ENCODE measurements at regions not wholly inside any gene's neighbourhood (a gene's known extent, or its start where the extent isn't known, plus 50 kb on each side); places are given as distances from the start of the nearest gene placed in this dataset.
"Not testable (repeated sequence)": the region's sequence is repeated elsewhere in the genome, so short reads cannot be mapped to it uniquely, and the experiment has no call there.

GRCh38 chr4:148842843-148843242 lies 400.6 kb upstream of the NR3C2 start:
- Histone ChIP-seq H3K4me1 (no peaks in the 10 kb centered on the region), H3K36me3 (ENCODE audit: control insufficient read depth, insufficient read depth, low read length) (no peaks in the 10 kb centered on the region), H3K4me3 (ENCODE audit: low read depth, low read length) (no peak overlapping the region), H3K9me3 (no peaks in the 10 kb centered on the region), H3K27me3 (replicated peaks; ENCODE audit: control insufficient read depth, insufficient read depth, low read length) (no peaks in the 10 kb centered on the region)
- Mint-ChIP-seq H3K27me3 (ENCODE audit: insufficient read depth, unreplicated experiment) (no peaks in the 10 kb centered on the region), H3K4me1 (ENCODE audit: low read depth, unreplicated experiment) (no peaks in the 10 kb centered on the region), H3K4me3 (ENCODE audit: unreplicated experiment) (no peak overlapping the region), H3K36me3 (ENCODE audit: insufficient read depth, unreplicated experiment) (no peaks in the 10 kb centered on the region), H3K9me3 (ENCODE audit: unreplicated experiment) (no peaks in the 10 kb centered on the region), H3K27ac (ENCODE audit: unreplicated experiment) (no peak overlapping the region)
- DNase-seq: no peak
- ChIA-PET POLR2A (no interaction called here), CTCF (no interaction called here)
- intact Hi-C loops (cut with micrococcal nuclease; ENCODE audit: unreplicated experiment): no loop called here
- BruUV-seq (replicated peaks): no TSS peak
- TF ChIP-seq CTCF (IDR thresholded peaks at IDR 0.05; ENCODE audit: insufficient read depth in 1 of 2, low read depth in 1 of 2, low read length in 1 of 2, severe bottlenecking in 1 of 2, unreplicated experiment in 1 of 2): no peak

DNA sequence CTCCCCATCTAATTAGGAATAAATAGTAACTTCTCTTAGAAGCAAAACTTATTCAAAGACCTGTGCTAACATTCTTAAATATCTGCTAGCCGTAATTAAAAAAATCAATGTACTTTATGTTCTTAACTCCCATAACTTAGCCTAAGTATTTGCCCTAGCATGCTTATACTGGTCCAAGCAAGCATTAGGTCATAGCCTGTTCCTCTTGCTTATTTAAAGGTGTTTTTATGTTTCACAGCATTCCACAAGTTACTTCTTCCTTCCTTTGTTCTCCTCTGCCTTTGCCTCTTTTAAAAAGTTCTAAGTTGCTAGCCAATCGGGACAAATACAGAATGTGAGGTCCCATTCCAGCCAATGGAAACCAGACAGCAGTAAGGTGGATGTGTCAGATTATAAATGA lies 395.4 kb upstream of the NR3C2 start:
- H3K27me3 ChIP-seq (replicated peaks; ENCODE audit: control insufficient read depth, insufficient read depth, low read length); DNase-seq; POLR2A ChIA-PET; H3K9me3 Mint-ChIP-seq (ENCODE audit: unreplicated experiment); H3K4me1 ChIP-seq; intact Hi-C loops (cut with micrococcal nuclease; ENCODE audit: unreplicated experiment); H3K4me3 ChIP-seq (ENCODE audit: low read depth, low read length); H3K4me3 Mint-ChIP-seq (ENCODE audit: unreplicated experiment); H3K27me3 Mint-ChIP-seq (ENCODE audit: insufficient read depth, unreplicated experiment); H3K36me3 ChIP-seq (ENCODE audit: control insufficient read depth, insufficient read depth, low read length); H3K4me1 Mint-ChIP-seq (ENCODE audit: low read depth, unreplicated experiment); BruUV-seq (replicated peaks); CTCF ChIA-PET; H3K9me3 ChIP-seq; H3K27ac Mint-ChIP-seq (ENCODE audit: unreplicated experiment); H3K36me3 Mint-ChIP-seq (ENCODE audit: insufficient read depth, unreplicated experiment): not testable (repeated sequence)

DNA sequence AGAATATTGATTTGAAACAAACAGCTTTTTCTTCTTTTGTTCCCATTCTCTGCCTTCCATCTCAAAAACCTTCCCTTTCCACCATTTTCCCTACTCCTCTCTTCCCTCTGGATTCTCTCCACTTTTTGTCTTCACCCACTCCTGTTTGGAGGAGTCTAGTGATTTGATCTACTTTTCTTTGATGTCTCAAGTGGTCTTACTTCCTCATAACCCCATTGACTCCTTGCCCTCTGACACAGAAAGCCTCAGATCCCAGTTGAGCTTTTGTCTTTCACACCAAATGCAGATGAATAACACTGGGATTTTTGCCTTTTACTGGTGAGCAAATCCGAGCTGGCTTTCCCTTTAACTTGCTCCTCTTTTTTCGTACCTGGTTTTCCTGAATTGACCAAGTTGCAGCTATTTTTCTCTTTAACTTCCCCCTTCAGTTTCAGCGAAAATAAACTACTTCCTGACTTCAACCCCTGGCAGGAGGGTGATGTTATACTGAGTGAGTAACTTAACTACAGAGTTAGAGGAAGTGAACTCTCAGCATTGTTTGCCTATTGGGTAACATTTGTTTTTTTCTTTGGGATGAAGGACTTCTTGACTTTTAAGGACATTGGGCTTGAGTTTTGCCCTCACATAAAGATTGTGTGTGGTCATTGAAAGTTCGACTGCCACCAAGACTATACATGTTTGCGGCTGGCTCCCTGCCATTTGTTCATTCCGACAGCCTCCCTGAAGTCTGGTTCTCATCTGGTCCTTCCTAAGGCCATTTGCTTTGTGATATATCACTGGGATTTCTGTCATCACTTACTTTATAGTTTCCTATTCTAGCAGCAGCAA lies 392.8 kb upstream of the NR3C2 start:
- no peak overlapping the region for H3K4me3 ChIP-seq (ENCODE audit: low read depth, low read length)
- H3K9me3 Mint-ChIP-seq (ENCODE audit: unreplicated experiment): no peaks in the 10 kb centered on the region
- no peaks in the 10 kb centered on the region for H3K4me1 ChIP-seq
- no peak overlapping the region for H3K27ac Mint-ChIP-seq (ENCODE audit: unreplicated experiment)
- H3K27me3 Mint-ChIP-seq (ENCODE audit: insufficient read depth, unreplicated experiment): no peaks in the 10 kb centered on the region
- H3K4me1 Mint-ChIP-seq (ENCODE audit: low read depth, unreplicated experiment): no peaks in the 10 kb centered on the region
- CTCF ChIA-PET: no interaction called here
- TF ChIP-seq CTCF (IDR thresholded peaks at IDR 0.05; ENCODE audit: insufficient read depth in 1 of 2, low read depth in 1 of 2, low read length in 1 of 2, severe bottlenecking in 1 of 2, unreplicated experiment in 1 of 2): no peak
- no peak overlapping the region for H3K4me3 Mint-ChIP-seq (ENCODE audit: unreplicated experiment)
- intact Hi-C loops (cut with micrococcal nuclease; ENCODE audit: unreplicated experiment): no loop called here
- no peaks in the 10 kb centered on the region for H3K27me3 ChIP-seq (replicated peaks; ENCODE audit: control insufficient read depth, insufficient read depth, low read length)
- BruUV-seq (replicated peaks): no TSS peak
- no peaks in the 10 kb centered on the region for H3K36me3 ChIP-seq (ENCODE audit: control insufficient read depth, insufficient read depth, low read length)
- POLR2A ChIA-PET: no interaction called here
- no peak for DNase-seq
- no peaks in the 10 kb centered on the region for H3K36me3 Mint-ChIP-seq (ENCODE audit: insufficient read depth, unreplicated experiment)
- no peaks in the 10 kb centered on the region for H3K9me3 ChIP-seq
